ENCODE measurements at regions not wholly inside any gene's neighbourhood (a gene's known extent, or its start where the extent isn't known, plus 50 kb on each side); places are given as distances from the start of the nearest gene placed in this dataset.

DNA sequence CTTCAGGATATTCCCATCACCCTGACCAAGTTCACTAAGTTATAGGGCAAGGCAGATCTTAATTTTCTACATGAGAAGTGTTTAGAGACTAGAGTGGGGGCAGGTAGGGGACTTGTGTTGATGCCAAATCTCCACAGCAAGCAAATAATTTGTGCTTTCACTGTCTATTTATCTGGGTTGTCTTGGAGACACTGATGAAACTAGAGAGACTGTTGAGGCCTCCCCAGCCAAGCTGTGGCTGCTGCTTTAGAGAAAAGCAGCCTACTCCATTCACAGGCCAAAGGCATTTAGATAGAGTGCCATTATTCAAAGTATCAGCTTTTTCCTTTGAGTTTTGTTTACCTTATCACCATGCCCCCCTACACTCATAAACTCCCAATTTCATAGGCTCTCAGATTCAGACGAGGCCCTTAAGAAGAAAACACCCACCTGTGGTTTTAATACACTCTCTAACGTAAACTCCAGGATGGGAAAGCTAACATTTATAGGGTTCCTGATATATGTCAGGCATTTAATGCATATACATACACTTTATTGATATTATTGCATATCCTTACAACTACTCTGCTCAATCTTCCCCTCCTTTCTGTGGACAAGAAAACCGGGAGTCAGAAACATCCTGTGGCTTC lies 130.4 kb upstream of the FOXB1 start:
- no peak overlapping the region for H3K4me3 ChIP-seq (ENCODE audit: low read length in 2 of 2)
- H3K9me3 ChIP-seq (ENCODE audit: control insufficient read depth in 2 of 2, low read length in 2 of 2) = no peaks in the 10 kb centered on the region
- H3K4me1 ChIP-seq (ENCODE audit: control insufficient read depth in 2 of 2, insufficient read depth in 2 of 2, low read length in 2 of 2) = no peaks in the 10 kb centered on the region
- H3K27me3 ChIP-seq (ENCODE audit: control insufficient read depth in 2 of 2, insufficient read depth in 2 of 2, low read length in 2 of 2) = peaks cover 5 to 6% of the 10 kb centered on the region in 2 donors
- H3K9ac ChIP-seq (ENCODE audit: low read depth in 1 of 2, low read length in 2 of 2) = no peak overlapping the region
- H3K27ac ChIP-seq (ENCODE audit: low read depth in 2 of 2, low read length in 2 of 2) = no peak overlapping the region
- H3K36me3 ChIP-seq (ENCODE audit: control insufficient read depth in 2 of 2, insufficient read depth in 2 of 2, low read length in 2 of 2) = no peaks in the 10 kb centered on the region

DNA sequence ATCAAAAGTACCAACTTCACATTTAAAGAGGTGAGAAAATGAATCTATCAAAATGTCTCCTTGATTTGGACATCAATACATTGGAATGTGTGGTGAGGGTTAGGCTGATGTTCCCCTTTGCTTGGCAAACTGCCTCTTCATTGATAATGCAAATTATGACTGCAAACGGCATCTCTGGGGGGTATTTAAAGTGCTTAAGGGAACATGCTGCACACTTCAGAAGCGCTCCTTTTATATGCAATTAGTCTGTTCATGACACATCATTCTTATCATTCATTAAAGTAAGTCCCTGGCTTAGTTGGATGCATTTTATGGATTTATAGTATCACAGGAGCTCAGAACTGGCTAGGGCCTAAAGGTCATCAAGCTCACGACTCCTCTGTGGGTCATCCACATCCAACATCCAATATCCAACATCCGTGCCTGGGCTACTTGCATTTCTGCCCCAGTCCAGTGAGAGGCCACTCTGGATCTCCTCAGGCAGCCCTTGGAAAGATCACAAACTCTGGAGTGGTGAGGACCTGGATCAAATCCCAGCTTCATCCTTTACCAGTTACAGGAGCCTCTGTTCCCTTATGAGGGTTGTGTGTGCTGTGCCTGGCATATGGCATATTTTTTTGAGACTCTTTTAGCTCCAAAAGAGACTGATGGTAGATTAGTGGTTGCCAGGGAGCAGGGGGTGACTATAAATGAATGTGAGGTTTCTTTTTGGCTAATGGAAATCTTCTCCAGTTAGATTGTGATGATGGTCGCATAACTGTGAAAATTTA lies 136.8 kb upstream of the FOXB1 start:
- H3K36me3 ChIP-seq (ENCODE audit: control insufficient read depth in 2 of 2, insufficient read depth in 2 of 2, low read length in 2 of 2) = no peaks in the 10 kb centered on the region
- no peaks in the 10 kb centered on the region for H3K9me3 ChIP-seq (ENCODE audit: control insufficient read depth in 2 of 2, low read length in 2 of 2)
- H3K27ac ChIP-seq (ENCODE audit: low read depth in 2 of 2, low read length in 2 of 2) = no peak overlapping the region
- peaks cover 0 to 5% of the 10 kb centered on the region in 2 donors for H3K27me3 ChIP-seq (ENCODE audit: control insufficient read depth in 2 of 2, insufficient read depth in 2 of 2, low read length in 2 of 2)
- H3K4me3 ChIP-seq (ENCODE audit: low read length in 2 of 2) = no peak overlapping the region
- no peak overlapping the region for H3K9ac ChIP-seq (ENCODE audit: low read depth in 1 of 2, low read length in 2 of 2)
- H3K4me1 ChIP-seq (ENCODE audit: control insufficient read depth in 2 of 2, insufficient read depth in 2 of 2, low read length in 2 of 2) = no peaks in the 10 kb centered on the region

DNA sequence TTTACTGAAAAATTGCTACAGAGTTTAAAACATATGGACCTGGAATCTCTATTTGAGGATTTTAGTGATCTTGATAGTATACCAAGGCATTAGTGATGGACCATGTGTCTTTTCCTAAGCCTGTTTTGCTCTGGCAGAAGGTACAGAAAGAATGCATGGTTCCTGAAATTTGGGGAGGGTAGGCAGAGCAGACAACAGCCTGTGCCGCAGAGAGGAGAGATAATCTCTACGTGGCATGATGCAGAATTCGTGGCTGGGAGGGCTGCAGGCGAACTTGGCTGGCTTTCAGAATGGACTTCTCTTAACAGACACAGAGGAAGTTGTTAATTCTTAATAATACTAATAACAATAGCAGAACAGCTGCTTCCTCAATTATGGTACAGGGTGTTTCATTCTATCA lies 137.5 kb upstream of the FOXB1 start:
- Histone ChIP-seq H3K9me3 (ENCODE audit: control insufficient read depth in 2 of 2, low read length in 2 of 2) (no peaks in the 10 kb centered on the region), H3K9ac (ENCODE audit: low read depth in 1 of 2, low read length in 2 of 2) (no peak overlapping the region), H3K36me3 (ENCODE audit: control insufficient read depth in 2 of 2, insufficient read depth in 2 of 2, low read length in 2 of 2) (no peaks in the 10 kb centered on the region), H3K27ac (ENCODE audit: low read depth in 2 of 2, low read length in 2 of 2) (no peak overlapping the region), H3K4me3 (ENCODE audit: low read length in 2 of 2) (no peak overlapping the region), H3K4me1 (ENCODE audit: control insufficient read depth in 2 of 2, insufficient read depth in 2 of 2, low read length in 2 of 2) (no peaks in the 10 kb centered on the region), H3K27me3 (ENCODE audit: control insufficient read depth in 2 of 2, insufficient read depth in 2 of 2, low read length in 2 of 2) (peaks cover 0 to 5% of the 10 kb centered on the region in 2 donors)

DNA sequence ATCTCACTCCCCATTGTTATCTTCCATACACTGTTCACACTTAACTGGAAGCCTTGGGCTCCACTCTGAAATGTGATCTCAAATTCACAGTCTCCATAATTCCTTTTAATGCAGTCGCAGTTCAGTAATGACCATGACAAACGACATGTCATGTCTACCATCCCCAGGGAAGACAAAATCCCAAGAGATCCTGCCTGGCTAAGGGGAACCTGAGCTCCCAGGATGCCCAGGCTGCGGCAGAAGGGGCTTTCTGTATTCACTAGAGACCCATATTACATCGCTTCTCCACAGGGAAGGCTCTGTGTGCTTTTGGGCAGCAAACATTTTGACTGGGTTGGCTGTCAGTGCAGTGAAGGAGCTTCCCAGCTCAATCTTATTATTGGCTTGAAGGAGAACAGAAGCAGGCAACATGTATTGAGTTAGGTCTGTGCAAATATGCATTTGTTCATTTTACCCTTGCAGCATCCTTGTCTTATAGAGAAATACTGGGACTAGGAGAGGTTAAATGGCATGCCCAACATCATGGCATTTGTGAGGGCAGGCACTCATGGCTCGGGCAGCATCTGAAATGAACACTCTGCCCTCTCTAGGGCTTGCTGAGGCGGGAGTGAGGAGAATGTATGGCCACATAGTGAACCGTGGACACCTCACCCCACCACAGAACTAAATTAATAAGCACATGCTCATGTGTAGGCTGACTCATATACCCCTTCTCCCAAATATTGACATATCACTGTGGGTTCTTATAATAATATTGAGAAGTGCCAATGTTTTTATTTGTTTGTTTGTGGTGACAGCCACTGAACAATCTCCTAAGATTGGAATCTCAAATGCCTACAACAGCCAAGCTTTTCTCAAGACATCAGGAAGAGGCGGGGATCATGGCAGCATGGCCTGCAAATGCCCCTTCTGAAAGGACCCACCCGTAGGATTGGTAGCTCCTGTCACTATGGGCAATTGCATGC lies 141.6 kb upstream of the FOXB1 start:
- Histone ChIP-seq H3K27ac (ENCODE audit: low read depth in 2 of 2, low read length in 2 of 2) (no peak overlapping the region), H3K36me3 (ENCODE audit: control insufficient read depth in 2 of 2, insufficient read depth in 2 of 2, low read length in 2 of 2) (no peaks in the 10 kb centered on the region), H3K9ac (ENCODE audit: low read depth in 1 of 2, low read length in 2 of 2) (no peak overlapping the region), H3K9me3 (ENCODE audit: control insufficient read depth in 2 of 2, low read length in 2 of 2) (no peaks in the 10 kb centered on the region), H3K4me3 (ENCODE audit: low read length in 2 of 2) (no peak overlapping the region), H3K4me1 (ENCODE audit: control insufficient read depth in 2 of 2, insufficient read depth in 2 of 2, low read length in 2 of 2) (no peaks in the 10 kb centered on the region), H3K27me3 (ENCODE audit: control insufficient read depth in 2 of 2, insufficient read depth in 2 of 2, low read length in 2 of 2) (peaks cover 2 to 5% of the 10 kb centered on the region in 2 donors)

DNA sequence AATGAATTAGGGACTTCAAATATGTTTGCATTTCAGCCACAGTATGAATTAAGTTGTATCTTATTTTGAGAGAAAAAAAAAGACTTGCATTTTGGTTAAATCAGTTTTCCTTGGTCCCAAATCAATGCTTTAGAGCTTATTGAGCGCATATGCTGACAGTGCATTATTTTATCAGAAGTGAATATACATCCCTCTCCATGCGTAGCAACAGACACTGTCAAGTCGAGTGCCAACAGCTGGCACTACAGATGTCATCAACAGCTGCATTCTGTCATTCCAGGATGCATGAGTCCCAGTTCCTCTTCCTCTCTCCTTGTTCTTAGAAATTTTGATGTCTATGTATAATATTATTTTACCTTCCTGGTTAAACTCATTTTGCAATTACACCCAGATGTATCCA lies 156.1 kb upstream of the FOXB1 start:
- peaks cover 0 to 4% of the 10 kb centered on the region in 2 donors for H3K27me3 ChIP-seq (ENCODE audit: control insufficient read depth in 2 of 2, insufficient read depth in 2 of 2, low read length in 2 of 2)
- no peaks in the 10 kb centered on the region for H3K4me1 ChIP-seq (ENCODE audit: control insufficient read depth in 2 of 2, insufficient read depth in 2 of 2, low read length in 2 of 2)
- H3K36me3 ChIP-seq (ENCODE audit: control insufficient read depth in 2 of 2, insufficient read depth in 2 of 2, low read length in 2 of 2) = no peaks in the 10 kb centered on the region
- no peak overlapping the region for H3K9ac ChIP-seq (ENCODE audit: low read depth in 1 of 2, low read length in 2 of 2)
- H3K27ac ChIP-seq (ENCODE audit: low read depth in 2 of 2, low read length in 2 of 2) = no peak overlapping the region
- no peak overlapping the region for H3K4me3 ChIP-seq (ENCODE audit: low read length in 2 of 2)
- no peaks in the 10 kb centered on the region for H3K9me3 ChIP-seq (ENCODE audit: control insufficient read depth in 2 of 2, low read length in 2 of 2)

DNA sequence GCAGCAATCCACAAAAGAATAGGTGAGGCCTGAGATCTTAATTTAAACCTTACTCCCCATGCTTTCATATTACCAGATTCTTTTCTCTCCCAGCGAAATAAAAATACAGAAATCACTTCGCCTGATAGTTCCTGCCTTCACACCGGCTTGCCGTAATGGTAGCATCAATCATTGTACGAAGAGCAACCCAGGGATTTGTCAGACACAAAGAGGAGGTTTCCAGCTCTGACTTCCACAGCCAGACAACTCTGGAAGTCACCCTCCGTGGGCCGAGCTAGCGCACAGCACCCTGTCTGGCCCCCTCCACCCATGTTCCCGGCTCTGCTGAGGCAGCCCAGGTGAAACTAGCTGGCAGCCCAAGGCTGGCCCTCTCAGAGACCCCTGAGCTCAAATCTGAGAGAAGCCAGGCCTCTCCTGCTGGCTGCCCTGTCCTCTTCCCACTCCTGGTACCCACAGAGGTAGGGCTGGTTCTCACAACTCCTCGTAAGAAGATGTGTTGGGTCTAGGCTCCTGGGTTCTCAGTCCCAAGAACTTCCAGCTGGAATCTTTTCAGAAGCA lies 156.9 kb upstream of the BNIP2 start:
- Histone ChIP-seq H3K9ac (ENCODE audit: low read depth in 1 of 2, low read length in 2 of 2) (no peak overlapping the region), H3K9me3 (ENCODE audit: control insufficient read depth in 2 of 2, low read length in 2 of 2) (no peaks in the 10 kb centered on the region), H3K4me1 (ENCODE audit: control insufficient read depth in 2 of 2, insufficient read depth in 2 of 2, low read length in 2 of 2) (no peaks in the 10 kb centered on the region), H3K27me3 (ENCODE audit: control insufficient read depth in 2 of 2, insufficient read depth in 2 of 2, low read length in 2 of 2) (peaks cover 0 to 4% of the 10 kb centered on the region in 2 donors), H3K36me3 (ENCODE audit: control insufficient read depth in 2 of 2, insufficient read depth in 2 of 2, low read length in 2 of 2) (no peaks in the 10 kb centered on the region), H3K27ac (ENCODE audit: low read depth in 2 of 2, low read length in 2 of 2) (no peak overlapping the region), H3K4me3 (ENCODE audit: low read length in 2 of 2) (no peak overlapping the region)

DNA sequence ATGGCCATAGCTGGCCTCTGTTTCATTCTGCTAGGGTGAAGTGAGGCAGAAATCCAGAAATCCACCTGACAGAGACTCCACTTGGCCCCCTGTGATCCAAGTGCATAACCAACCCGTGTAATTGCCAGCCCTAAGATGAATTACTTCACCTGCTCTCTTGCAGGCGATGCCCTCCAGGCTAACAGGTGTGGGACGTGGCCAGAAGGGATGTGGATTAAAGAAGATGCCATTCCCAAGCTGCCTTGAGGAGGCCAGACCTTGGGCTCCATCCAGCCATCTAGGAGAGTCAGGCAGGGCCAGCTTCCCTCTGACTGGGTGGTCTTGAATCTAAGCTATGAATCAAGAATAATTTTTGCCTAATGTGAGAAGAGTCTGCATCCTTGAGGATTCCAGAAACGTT lies 154.5 kb upstream of the BNIP2 start:
- Histone ChIP-seq H3K4me1 (ENCODE audit: control insufficient read depth in 2 of 2, insufficient read depth in 2 of 2, low read length in 2 of 2) (no peaks in the 10 kb centered on the region), H3K27me3 (ENCODE audit: control insufficient read depth in 2 of 2, insufficient read depth in 2 of 2, low read length in 2 of 2) (peaks cover 2 to 3% of the 10 kb centered on the region in 2 donors), H3K4me3 (ENCODE audit: low read length in 2 of 2) (no peak overlapping the region), H3K27ac (ENCODE audit: low read depth in 2 of 2, low read length in 2 of 2) (no peak overlapping the region), H3K36me3 (ENCODE audit: control insufficient read depth in 2 of 2, insufficient read depth in 2 of 2, low read length in 2 of 2) (no peaks in the 10 kb centered on the region), H3K9ac (ENCODE audit: low read depth in 1 of 2, low read length in 2 of 2) (no peak overlapping the region), H3K9me3 (ENCODE audit: control insufficient read depth in 2 of 2, low read length in 2 of 2) (no peaks in the 10 kb centered on the region)

DNA sequence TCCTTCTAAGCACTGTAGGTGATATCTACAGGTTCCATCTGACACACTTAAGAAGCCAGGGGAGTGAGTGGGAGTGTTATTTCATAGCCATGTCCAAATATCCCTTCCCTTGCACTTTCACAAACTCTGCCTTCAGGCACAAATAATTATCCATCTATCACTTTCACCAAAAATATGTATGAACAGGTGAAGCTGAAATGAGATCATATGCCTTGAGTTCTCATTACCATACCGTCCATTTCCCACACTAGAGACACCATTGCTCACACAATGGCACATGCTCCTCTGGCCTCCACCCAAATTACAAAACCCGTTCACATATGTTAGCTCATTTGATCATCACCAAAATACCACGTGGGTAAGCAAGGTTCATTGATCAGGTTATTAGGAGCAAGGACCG lies 151.9 kb upstream of the BNIP2 start:
- no peaks in the 10 kb centered on the region for H3K9me3 ChIP-seq (ENCODE audit: control insufficient read depth in 2 of 2, low read length in 2 of 2)
- no peaks in the 10 kb centered on the region for H3K36me3 ChIP-seq (ENCODE audit: control insufficient read depth in 2 of 2, insufficient read depth in 2 of 2, low read length in 2 of 2)
- peaks cover 0 to 8% of the 10 kb centered on the region in 2 donors for H3K27me3 ChIP-seq (ENCODE audit: control insufficient read depth in 2 of 2, insufficient read depth in 2 of 2, low read length in 2 of 2)
- H3K4me3 ChIP-seq (ENCODE audit: low read length in 2 of 2) = no peak overlapping the region
- no peak overlapping the region for H3K9ac ChIP-seq (ENCODE audit: low read depth in 1 of 2, low read length in 2 of 2)
- no peak overlapping the region for H3K27ac ChIP-seq (ENCODE audit: low read depth in 2 of 2, low read length in 2 of 2)
- no peaks in the 10 kb centered on the region for H3K4me1 ChIP-seq (ENCODE audit: control insufficient read depth in 2 of 2, insufficient read depth in 2 of 2, low read length in 2 of 2)

DNA sequence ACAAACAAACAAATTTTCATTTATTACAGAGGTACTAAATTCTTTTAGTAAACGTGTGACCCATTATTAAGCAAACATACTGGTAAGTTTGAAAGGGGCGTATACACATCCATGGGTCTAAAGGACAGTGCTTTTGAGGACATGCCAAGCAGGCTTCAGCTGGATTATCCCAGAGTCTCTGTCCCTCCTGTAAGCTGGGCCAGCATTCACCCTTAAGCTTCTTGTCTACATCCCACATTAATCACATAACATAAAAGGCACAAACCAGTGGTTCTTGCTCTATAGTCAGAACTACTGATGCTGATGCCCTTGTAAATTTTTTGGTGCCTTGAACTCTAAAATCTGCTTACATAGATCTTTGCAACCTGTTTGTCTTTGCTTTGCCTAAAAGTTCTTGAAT lies 150.8 kb upstream of the BNIP2 start:
- Histone ChIP-seq H3K4me3 (ENCODE audit: low read length in 2 of 2) (no peak overlapping the region), H3K36me3 (ENCODE audit: control insufficient read depth in 2 of 2, insufficient read depth in 2 of 2, low read length in 2 of 2) (no peaks in the 10 kb centered on the region), H3K9ac (ENCODE audit: low read depth in 1 of 2, low read length in 2 of 2) (no peak overlapping the region), H3K4me1 (ENCODE audit: control insufficient read depth in 2 of 2, insufficient read depth in 2 of 2, low read length in 2 of 2) (no peaks in the 10 kb centered on the region), H3K27ac (ENCODE audit: low read depth in 2 of 2, low read length in 2 of 2) (no peak overlapping the region), H3K9me3 (ENCODE audit: control insufficient read depth in 2 of 2, low read length in 2 of 2) (no peaks in the 10 kb centered on the region), H3K27me3 (ENCODE audit: control insufficient read depth in 2 of 2, insufficient read depth in 2 of 2, low read length in 2 of 2) (peaks cover 0 to 8% of the 10 kb centered on the region in 2 donors)
